Gastrocnemius medialis (tissue), 4 donors: ENCODE measurements at regions not wholly inside any gene's neighbourhood (a gene's known extent, or its start where the extent isn't known, plus 50 kb on each side); places are given as distances from the start of the nearest gene placed in this dataset.

Experiments
- POLR2A ChIP-seq, 2 donors: fragments of 450-650 bp; IDR thresholded peaks; one replicate each; pipeline ENCODE4 v1.6.1; 2017; ENCODE audit warnings: antibody characterized with exemption in 2 of 2, mild to moderate bottlenecking in 2 of 2, moderate library complexity in 2 of 2
- TF ChIP-seq, protein P1 (sequence below), 5 experiments: fragments of 450-650 bp in 3 of 5; fragments of 200-600 bp in 2 of 5; sonication (generic) in 2 of 5; IDR thresholded peaks in 4 of 5; conservative IDR thresholded peaks in 1 of 5; 1 replicate in 4 of 5; 2 replicates in 1 of 5; pipeline ENCODE4 v1.5.1; 2016 to 2019; ENCODE audit warnings: antibody characterized with exemption in 5 of 5, mild to moderate bottlenecking in 3 of 5, moderate library complexity in 3 of 5

GRCh38 chr13:81697826-81698225 is 1356.9 kb upstream of the SPRY2 start:
- TF ChIP-seq, protein P1, sequence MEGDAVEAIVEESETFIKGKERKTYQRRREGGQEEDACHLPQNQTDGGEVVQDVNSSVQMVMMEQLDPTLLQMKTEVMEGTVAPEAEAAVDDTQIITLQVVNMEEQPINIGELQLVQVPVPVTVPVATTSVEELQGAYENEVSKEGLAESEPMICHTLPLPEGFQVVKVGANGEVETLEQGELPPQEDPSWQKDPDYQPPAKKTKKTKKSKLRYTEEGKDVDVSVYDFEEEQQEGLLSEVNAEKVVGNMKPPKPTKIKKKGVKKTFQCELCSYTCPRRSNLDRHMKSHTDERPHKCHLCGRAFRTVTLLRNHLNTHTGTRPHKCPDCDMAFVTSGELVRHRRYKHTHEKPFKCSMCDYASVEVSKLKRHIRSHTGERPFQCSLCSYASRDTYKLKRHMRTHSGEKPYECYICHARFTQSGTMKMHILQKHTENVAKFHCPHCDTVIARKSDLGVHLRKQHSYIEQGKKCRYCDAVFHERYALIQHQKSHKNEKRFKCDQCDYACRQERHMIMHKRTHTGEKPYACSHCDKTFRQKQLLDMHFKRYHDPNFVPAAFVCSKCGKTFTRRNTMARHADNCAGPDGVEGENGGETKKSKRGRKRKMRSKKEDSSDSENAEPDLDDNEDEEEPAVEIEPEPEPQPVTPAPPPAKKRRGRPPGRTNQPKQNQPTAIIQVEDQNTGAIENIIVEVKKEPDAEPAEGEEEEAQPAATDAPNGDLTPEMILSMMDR (IDR thresholded peaks at IDR 0.05 in 4 of 5, conservative IDR thresholded peaks at IDR 0.05 in 1 of 5), result no peak
- TF ChIP-seq POLR2A (IDR thresholded peaks at IDR 0.05), result no peak
